ENCODE measurements at regions not wholly inside any gene's neighbourhood (a gene's known extent, or its start where the extent isn't known, plus 50 kb on each side); places are given as distances from the start of the nearest gene placed in this dataset.

DNA sequence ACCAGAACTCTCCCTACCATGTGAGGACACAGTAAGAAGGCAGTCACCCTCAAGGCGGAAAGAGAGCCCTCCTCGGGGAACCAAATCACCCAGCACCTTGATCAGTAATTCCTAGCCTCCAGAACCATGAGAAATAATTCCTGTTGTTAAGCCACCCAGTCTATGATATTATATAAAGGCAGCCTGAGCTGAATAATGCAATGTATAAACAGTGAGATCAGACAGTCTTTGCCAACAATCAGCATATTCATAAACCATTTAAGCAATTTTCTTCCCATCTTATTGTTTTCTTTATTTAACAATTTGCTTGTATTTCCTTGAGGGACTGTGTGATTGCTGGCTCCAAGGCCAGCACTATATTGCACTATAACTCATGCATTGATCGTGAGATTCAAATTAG is 144.4 kb upstream of the DAPK1 start:
- TF ChIP-seq, protein P1, sequence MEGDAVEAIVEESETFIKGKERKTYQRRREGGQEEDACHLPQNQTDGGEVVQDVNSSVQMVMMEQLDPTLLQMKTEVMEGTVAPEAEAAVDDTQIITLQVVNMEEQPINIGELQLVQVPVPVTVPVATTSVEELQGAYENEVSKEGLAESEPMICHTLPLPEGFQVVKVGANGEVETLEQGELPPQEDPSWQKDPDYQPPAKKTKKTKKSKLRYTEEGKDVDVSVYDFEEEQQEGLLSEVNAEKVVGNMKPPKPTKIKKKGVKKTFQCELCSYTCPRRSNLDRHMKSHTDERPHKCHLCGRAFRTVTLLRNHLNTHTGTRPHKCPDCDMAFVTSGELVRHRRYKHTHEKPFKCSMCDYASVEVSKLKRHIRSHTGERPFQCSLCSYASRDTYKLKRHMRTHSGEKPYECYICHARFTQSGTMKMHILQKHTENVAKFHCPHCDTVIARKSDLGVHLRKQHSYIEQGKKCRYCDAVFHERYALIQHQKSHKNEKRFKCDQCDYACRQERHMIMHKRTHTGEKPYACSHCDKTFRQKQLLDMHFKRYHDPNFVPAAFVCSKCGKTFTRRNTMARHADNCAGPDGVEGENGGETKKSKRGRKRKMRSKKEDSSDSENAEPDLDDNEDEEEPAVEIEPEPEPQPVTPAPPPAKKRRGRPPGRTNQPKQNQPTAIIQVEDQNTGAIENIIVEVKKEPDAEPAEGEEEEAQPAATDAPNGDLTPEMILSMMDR (conservative IDR thresholded peaks at IDR 0.05; ENCODE audit: low read depth in 2 of 2): no peak
- TF ChIP-seq NANOG (IDR thresholded peaks at IDR 0.05; ENCODE audit: borderline replicate concordance): no peak
- TF ChIP-seq, protein P2, sequence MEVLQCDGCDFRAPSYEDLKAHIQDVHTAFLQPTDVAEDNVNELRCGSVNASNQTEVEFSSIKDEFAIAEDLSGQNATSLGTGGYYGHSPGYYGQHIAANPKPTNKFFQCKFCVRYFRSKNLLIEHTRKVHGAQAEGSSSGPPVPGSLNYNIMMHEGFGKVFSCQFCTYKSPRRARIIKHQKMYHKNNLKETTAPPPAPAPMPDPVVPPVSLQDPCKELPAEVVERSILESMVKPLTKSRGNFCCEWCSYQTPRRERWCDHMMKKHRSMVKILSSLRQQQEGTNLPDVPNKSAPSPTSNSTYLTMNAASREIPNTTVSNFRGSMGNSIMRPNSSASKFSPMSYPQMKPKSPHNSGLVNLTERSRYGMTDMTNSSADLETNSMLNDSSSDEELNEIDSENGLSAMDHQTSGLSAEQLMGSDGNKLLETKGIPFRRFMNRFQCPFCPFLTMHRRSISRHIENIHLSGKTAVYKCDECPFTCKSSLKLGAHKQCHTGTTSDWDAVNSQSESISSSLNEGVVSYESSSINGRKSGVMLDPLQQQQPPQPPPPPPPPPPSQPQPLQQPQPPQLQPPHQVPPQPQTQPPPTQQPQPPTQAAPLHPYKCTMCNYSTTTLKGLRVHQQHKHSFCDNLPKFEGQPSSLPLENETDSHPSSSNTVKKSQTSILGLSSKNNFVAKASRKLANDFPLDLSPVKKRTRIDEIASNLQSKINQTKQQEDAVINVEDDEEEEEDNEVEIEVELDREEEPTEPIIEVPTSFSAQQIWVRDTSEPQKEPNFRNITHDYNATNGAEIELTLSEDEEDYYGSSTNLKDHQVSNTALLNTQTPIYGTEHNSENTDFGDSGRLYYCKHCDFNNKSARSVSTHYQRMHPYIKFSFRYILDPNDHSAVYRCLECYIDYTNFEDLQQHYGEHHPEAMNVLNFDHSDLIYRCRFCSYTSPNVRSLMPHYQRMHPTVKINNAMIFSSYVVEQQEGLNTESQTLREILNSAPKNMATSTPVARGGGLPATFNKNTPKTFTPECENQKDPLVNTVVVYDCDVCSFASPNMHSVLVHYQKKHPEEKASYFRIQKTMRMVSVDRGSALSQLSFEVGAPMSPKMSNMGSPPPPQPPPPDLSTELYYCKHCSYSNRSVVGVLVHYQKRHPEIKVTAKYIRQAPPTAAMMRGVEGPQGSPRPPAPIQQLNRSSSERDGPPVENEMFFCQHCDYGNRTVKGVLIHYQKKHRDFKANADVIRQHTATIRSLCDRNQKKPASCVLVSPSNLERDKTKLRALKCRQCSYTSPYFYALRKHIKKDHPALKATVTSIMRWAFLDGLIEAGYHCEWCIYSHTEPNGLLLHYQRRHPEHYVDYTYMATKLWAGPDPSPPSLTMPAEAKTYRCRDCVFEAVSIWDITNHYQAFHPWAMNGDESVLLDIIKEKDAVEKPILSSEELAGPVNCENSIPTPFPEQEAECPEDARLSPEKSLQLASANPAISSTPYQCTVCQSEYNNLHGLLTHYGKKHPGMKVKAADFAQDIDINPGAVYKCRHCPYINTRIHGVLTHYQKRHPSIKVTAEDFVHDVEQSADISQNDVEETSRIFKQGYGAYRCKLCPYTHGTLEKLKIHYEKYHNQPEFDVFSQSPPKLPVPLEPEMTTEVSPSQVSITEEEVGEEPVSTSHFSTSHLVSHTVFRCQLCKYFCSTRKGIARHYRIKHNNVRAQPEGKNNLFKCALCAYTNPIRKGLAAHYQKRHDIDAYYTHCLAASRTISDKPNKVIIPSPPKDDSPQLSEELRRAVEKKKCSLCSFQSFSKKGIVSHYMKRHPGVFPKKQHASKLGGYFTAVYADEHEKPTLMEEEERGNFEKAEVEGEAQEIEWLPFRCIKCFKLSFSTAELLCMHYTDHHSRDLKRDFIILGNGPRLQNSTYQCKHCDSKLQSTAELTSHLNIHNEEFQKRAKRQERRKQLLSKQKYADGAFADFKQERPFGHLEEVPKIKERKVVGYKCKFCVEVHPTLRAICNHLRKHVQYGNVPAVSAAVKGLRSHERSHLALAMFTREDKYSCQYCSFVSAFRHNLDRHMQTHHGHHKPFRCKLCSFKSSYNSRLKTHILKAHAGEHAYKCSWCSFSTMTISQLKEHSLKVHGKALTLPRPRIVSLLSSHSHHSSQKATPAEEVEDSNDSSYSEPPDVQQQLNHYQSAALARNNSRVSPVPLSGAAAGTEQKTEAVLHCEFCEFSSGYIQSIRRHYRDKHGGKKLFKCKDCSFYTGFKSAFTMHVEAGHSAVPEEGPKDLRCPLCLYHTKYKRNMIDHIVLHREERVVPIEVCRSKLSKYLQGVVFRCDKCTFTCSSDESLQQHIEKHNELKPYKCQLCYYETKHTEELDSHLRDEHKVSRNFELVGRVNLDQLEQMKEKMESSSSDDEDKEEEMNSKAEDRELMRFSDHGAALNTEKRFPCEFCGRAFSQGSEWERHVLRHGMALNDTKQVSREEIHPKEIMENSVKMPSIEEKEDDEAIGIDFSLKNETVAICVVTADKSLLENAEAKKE (CRISPR knock-in tag; IDR thresholded peaks at IDR 0.05): no peak
- no peak for TF ChIP-seq EZH2 (IDR thresholded peaks at IDR 0.05; ENCODE audit: low read depth, unreplicated experiment)
- TF ChIP-seq POLR2AphosphoS5 (IDR thresholded peaks at IDR 0.05; ENCODE audit: low read depth): no peak
- no peak for TF ChIP-seq EZH2phosphoT487 (IDR thresholded peaks at IDR 0.05; ENCODE audit: unreplicated experiment)
- TF ChIP-seq CREB1 (CRISPR knock-in tag; IDR thresholded peaks at IDR 0.05; ENCODE audit: low read depth): no peak
- no peak for TF ChIP-seq ETS1 (IDR thresholded peaks at IDR 0.05)
- no peak for TF ChIP-seq JUNB (IDR thresholded peaks at IDR 0.05; ENCODE audit: unreplicated experiment)
- no peak for TF ChIP-seq REST (IDR thresholded peaks at IDR 0.05; ENCODE audit: unreplicated experiment)
- TF ChIP-seq STAT1 (IDR thresholded peaks at IDR 0.05; ENCODE audit: unreplicated experiment): no peak
- no peak for TF ChIP-seq ZNF114 (CRISPR knock-in tag; IDR thresholded peaks at IDR 0.05)
